Esophagus muscularis mucosa (tissue), 4 donors: ENCODE measurements at regions not wholly inside any gene's neighbourhood (a gene's known extent, or its start where the extent isn't known, plus 50 kb on each side); places are given as distances from the start of the nearest gene placed in this dataset.

Source experiments
- CTCF ChIP-seq, 3 experiments: fragments of 200-600 bp in 2 of 3; fragments of 450-650 bp in 1 of 3; sonication (generic) in 2 of 3; IDR thresholded peaks; one replicate each; pipeline ENCODE4 v1.5.1; 2017 to 2019; ENCODE audit warnings: antibody characterized with exemption in 3 of 3, mild to moderate bottlenecking in 2 of 3, moderate library complexity in 1 of 3
- EP300 ChIP-seq: sonication (generic); formaldehyde crosslinking; IDR thresholded peaks from one replicate; pipeline ENCODE4 v1.6.1; 2017; ENCODE audit warnings: antibody characterized with exemption
- POLR2A ChIP-seq: fragments of 450-650 bp; IDR thresholded peaks from one replicate; pipeline ENCODE4 v1.6.1; 2017; ENCODE audit warnings: antibody characterized with exemption, moderate library complexity, mild to moderate bottlenecking, low read depth
- POLR2AphosphoS5 ChIP-seq, 2 donors: sonication (generic); formaldehyde crosslinking; IDR thresholded peaks; one replicate each; pipeline ENCODE4 v1.6.1; 2017; ENCODE audit warnings: antibody characterized with exemption in 2 of 2

GRCh38 chr5:120073722-120074121 is 390.4 kb upstream of the PRR16 start:
- TF ChIP-seq POLR2A (no peak), CTCF (IDR thresholded peaks at IDR 0.05) (no peak), EP300 (no peak), POLR2AphosphoS5 (IDR thresholded peaks at IDR 0.05) (no peak)
